Ovary (tissue), 7 donors: ENCODE measurements at regions not wholly inside any gene's neighbourhood (a gene's known extent, or its start where the extent isn't known, plus 50 kb on each side); places are given as distances from the start of the nearest gene placed in this dataset.

Source experiments
- DNase-seq, 5 donors: peaks; one replicate each; pipeline ENCODE4 v3.0.0-alpha.2; 2019 to 2020
- H3K27ac ChIP-seq, 2 donors: fragments of 200-600 bp; one replicate each; pipeline versions ENCODE4 v1.5.1 to v1.8.0; 2019 to 2022
- H3K27me3 ChIP-seq: fragments of 200-600 bp; one replicate; pipeline ENCODE4 v1.8.0; 2022
- H3K36me3 ChIP-seq: fragments of 200-600 bp; sonication (generic); one replicate; pipeline ENCODE4 v1.5.1; 2019
- H3K4me1 ChIP-seq: one replicate; pipeline ENCODE4 v1.8.1; 2013; ENCODE audit warnings: mild to moderate bottlenecking, moderate library complexity; ENCODE audit not compliant: insufficient read depth
- H3K4me3 ChIP-seq: fragments of 200-600 bp; sonication (generic); one replicate; pipeline ENCODE4 v1.5.1; 2017
- H3K9me3 ChIP-seq, 2 donors: fragments of 200-600 bp in 1 of 2; sonication (generic) in 1 of 2; one replicate each; pipeline versions ENCODE4 v1.5.1 to v1.8.1; 2013 to 2019; ENCODE audit warnings: mild to moderate bottlenecking in 1 of 2, moderate library complexity in 1 of 2
- CTCF ChIP-seq, 3 donors: fragments of 450-650 bp in 2 of 3; fragments of 200-600 bp in 1 of 3; IDR thresholded peaks; one replicate each; pipeline versions ENCODE4 v1.5.1 to v1.8.0; 2016 to 2022; ENCODE audit warnings: antibody characterized with exemption in 3 of 3, mild to moderate bottlenecking in 1 of 3
- EP300 ChIP-seq: sonication (generic); formaldehyde crosslinking; IDR thresholded peaks from one replicate; pipeline ENCODE4 v1.6.1; 2017; ENCODE audit warnings: antibody characterized with exemption
- POLR2A ChIP-seq: fragments of 450-650 bp; IDR thresholded peaks from one replicate; pipeline ENCODE4 v1.6.1; 2017; ENCODE audit warnings: antibody characterized with exemption, mild to moderate bottlenecking, moderate library complexity
- WGBS, 3 donors: extraction: QIAGEN DNeasy Blood & Tissue Kit in 1 of 3; methylation state at CpG; one replicate each; pipeline versions ENCODE4 v1.1.5 to v1.1.7; 2013 to 2017; 5-methylcytosine and 5-hydroxymethylcytosine counted together
- intact Hi-C, 4 donors: fragments of 100-400 bp; cut with DNase I; formaldehyde crosslinking; loops; one replicate each; pipeline versions ENCODE4 v1.11.0 to v1.15.1; 2022 to 2023
- donor health status: DM: no; HTN: no; CAD: no; lungs with moderate emphysema.
- donor health status: DM: no; HTN: no; CAD: no.
- donor health status: Bipolar disorder and iron deficiency.
- donor health status: DM: no; HTN: no; CAD: no.
- donor health status: DM: yes; HTN: yes; CAD: no.

GRCh38 chr2:133667968-133668367 is 99.7 kb upstream of the NCKAP5 start:
- no peaks in the 10 kb centered on the region for H3K4me1 ChIP-seq
- H3K4me3 ChIP-seq: no peak overlapping the region
- intact Hi-C loops: no loop called here
- H3K27me3 ChIP-seq: no peaks in the 10 kb centered on the region
- H3K9me3 ChIP-seq: no peaks in the 10 kb centered on the region
- WGBS, 3 donors: 92 to 99% (median 98%) methylated on average over 1 of the region's 1 CpG
- no peaks in the 10 kb centered on the region for H3K36me3 ChIP-seq
- H3K27ac ChIP-seq: no peak overlapping the region
- TF ChIP-seq EP300 (no peak), POLR2A (no peak), CTCF (IDR thresholded peaks at IDR 0.05) (no peak)
- no peak for DNase-seq

GRCh38 chr2:133668547-133668946 is 100.3 kb upstream of the NCKAP5 start:
- no peaks in the 10 kb centered on the region for H3K27me3 ChIP-seq
- no peaks in the 10 kb centered on the region for H3K36me3 ChIP-seq
- intact Hi-C loops: no loop called here
- no peaks in the 10 kb centered on the region for H3K9me3 ChIP-seq
- WGBS, 3 donors: 96 to 99% (median 96%) methylated on average over 2 of the region's 2 CpGs
- TF ChIP-seq EP300 (no peak), CTCF (IDR thresholded peaks at IDR 0.05) (no peak)
- H3K27ac ChIP-seq: no peak overlapping the region
- no peak for DNase-seq
- no peaks in the 10 kb centered on the region for H3K4me1 ChIP-seq
- H3K4me3 ChIP-seq: no peak overlapping the region

GRCh38 chr2:133673305-133673905 is 105.1 kb upstream of the NCKAP5 start:
- Histone ChIP-seq H3K4me3 (no peak overlapping the region), H3K27me3 (no peaks in the 10 kb centered on the region), H3K9me3 (no peaks in the 10 kb centered on the region), H3K4me1 (no peaks in the 10 kb centered on the region), H3K36me3 (no peaks in the 10 kb centered on the region), H3K27ac (no peak overlapping the region)
- no peak for DNase-seq
- TF ChIP-seq EP300 (no peak), CTCF (IDR thresholded peaks at IDR 0.05) (no peak), POLR2A (no peak)
- WGBS, 3 donors: 43 to 63% (median 46%) methylated on average over 6 of the region's 6 CpGs
- intact Hi-C loops: no loop called here

GRCh38 chr2:133674066-133674432 is 105.8 kb upstream of the NCKAP5 start:
- Histone ChIP-seq H3K9me3 (no peaks in the 10 kb centered on the region), H3K4me3 (no peak overlapping the region), H3K27ac (no peak overlapping the region), H3K27me3 (no peaks in the 10 kb centered on the region), H3K36me3 (no peaks in the 10 kb centered on the region), H3K4me1 (no peaks in the 10 kb centered on the region)
- no peak for DNase-seq
- WGBS, 3 donors: 14 to 31% (median 17%) methylated on average over 4 of the region's 4 CpGs
- TF ChIP-seq POLR2A (no peak), EP300 (no peak), CTCF (IDR thresholded peaks at IDR 0.05) (no peak)
- intact Hi-C loops: no loop called here
